Mesenchymal stem cell (in vitro differentiated cells and primary cell): ENCODE measurements at regions not wholly inside any gene's neighbourhood (a gene's known extent, or its start where the extent isn't known, plus 50 kb on each side); places are given as distances from the start of the nearest gene placed in this dataset.
"Not testable (repeated sequence)": the region's sequence is repeated elsewhere in the genome, so short reads cannot be mapped to it uniquely, and the experiment has no call there.

Source experiments
- DNase-seq: peaks from one replicate; pipeline ENCODE4 v3.0.0-alpha.2; 2013
- H2AFZ ChIP-seq: one replicate; pipeline ENCODE4 v1.6.1; 2013; ENCODE audit warnings: low read depth, mild to moderate bottlenecking, control low read depth, inconsistent platforms, low read length, moderate library complexity
- H2AK5ac ChIP-seq: 2 replicates; pipeline ENCODE4 v1.6.1; 2013; ENCODE audit warnings: low read length, moderate library complexity, mild to moderate bottlenecking, inconsistent platforms; ENCODE audit not compliant: severe bottlenecking
- H2BK120ac ChIP-seq: one replicate; pipeline ENCODE4 v1.6.1; 2013; ENCODE audit warnings: low read depth, mild to moderate bottlenecking, inconsistent platforms, low read length, moderate library complexity
- H2BK12ac ChIP-seq, 2 experiments: one replicate each; pipeline ENCODE4 v1.6.1; 2013; ENCODE audit warnings: inconsistent platforms in 2 of 2, low read length in 2 of 2, mild to moderate bottlenecking in 2 of 2, moderate library complexity in 2 of 2, control low read depth in 1 of 2
- H2BK15ac ChIP-seq: one replicate; pipeline ENCODE4 v1.6.1; 2013; ENCODE audit warnings: mild to moderate bottlenecking, low read depth, inconsistent platforms; ENCODE audit not compliant: poor library complexity, severe bottlenecking
- H2BK5ac ChIP-seq: 2 replicates; pipeline ENCODE4 v1.6.1; 2013; ENCODE audit warnings: low read depth, mild to moderate bottlenecking, low read length, control low read depth, inconsistent platforms; ENCODE audit not compliant: poor library complexity, severe bottlenecking
- H3K14ac ChIP-seq, 2 experiments: one replicate each; pipeline ENCODE4 v1.6.1; 2013; ENCODE audit warnings: inconsistent platforms in 2 of 2, low read length in 2 of 2, control low read depth in 1 of 2, mild to moderate bottlenecking in 1 of 2, moderate library complexity in 1 of 2
- H3K18ac ChIP-seq, 2 experiments: one replicate each; pipeline ENCODE4 v1.6.1; 2013; ENCODE audit warnings: inconsistent platforms in 2 of 2, low read length in 2 of 2, control low read depth in 1 of 2, low read depth in 1 of 2, mild to moderate bottlenecking in 1 of 2
- H3K23ac ChIP-seq, 2 experiments: one replicate each; pipeline ENCODE4 v1.6.1; 2013; ENCODE audit warnings: inconsistent platforms in 2 of 2, low read length in 2 of 2, mild to moderate bottlenecking in 2 of 2, moderate library complexity in 2 of 2, control low read depth in 1 of 2
- H3K27ac ChIP-seq: 2 replicates; pipeline ENCODE4 v1.5.1; 2013; ENCODE audit warnings: mild to moderate bottlenecking, moderate library complexity, low read length, control low read depth, inconsistent platforms; ENCODE audit not compliant: poor library complexity, severe bottlenecking
- H3K27me3 ChIP-seq, 2 experiments: 2 replicates each; pipeline versions ENCODE4 v1.6.1 to v1.7.0; 2013; ENCODE audit warnings: low read length in 2 of 2, mild to moderate bottlenecking in 2 of 2, moderate library complexity in 2 of 2, control low read depth in 1 of 2, inconsistent platforms in 1 of 2; ENCODE audit not compliant: control insufficient read depth in 1 of 2, insufficient read depth in 1 of 2
- H3K36me3 ChIP-seq, 2 experiments: 2 replicates each; pipeline versions ENCODE4 v1.6.1 to v1.7.0; 2013; ENCODE audit warnings: low read length in 2 of 2, control low read depth in 1 of 2, inconsistent platforms in 1 of 2, low read depth in 1 of 2, mild to moderate bottlenecking in 1 of 2; ENCODE audit not compliant: insufficient read depth in 2 of 2, control insufficient read depth in 1 of 2
- H3K4ac ChIP-seq, 2 experiments: one replicate each; pipeline ENCODE4 v1.6.1; 2013; ENCODE audit warnings: inconsistent platforms in 2 of 2, low read length in 2 of 2, mild to moderate bottlenecking in 2 of 2, moderate library complexity in 2 of 2, control low read depth in 1 of 2, low read depth in 1 of 2
- H3K4me1 ChIP-seq: 2 replicates; pipeline ENCODE4 v1.6.1; 2013; ENCODE audit warnings: low read depth, low read length, control low read depth; ENCODE audit not compliant: control insufficient read depth, insufficient read depth
- H3K4me2 ChIP-seq: 2 replicates; pipeline ENCODE4 v1.6.1; 2013; ENCODE audit warnings: low read length, mild to moderate bottlenecking, inconsistent platforms; ENCODE audit not compliant: poor library complexity, severe bottlenecking
- H3K4me3 ChIP-seq, 2 experiments: 2 replicates each; pipeline versions ENCODE4 v1.5.1 to v1.7.0; 2013; ENCODE audit warnings: low read length in 2 of 2, mild to moderate bottlenecking in 2 of 2, control low read depth in 1 of 2, low read depth in 1 of 2; ENCODE audit not compliant: insufficient read depth in 1 of 2
- H3K79me1 ChIP-seq: replicated peaks from 2 replicates; pipeline ENCODE4 v1.6.1; 2013; ENCODE audit warnings: mild to moderate bottlenecking, control low read depth, low read length, inconsistent platforms; ENCODE audit not compliant: poor library complexity, severe bottlenecking
- H3K9ac ChIP-seq: 2 replicates; pipeline ENCODE4 v1.7.0; 2013; ENCODE audit warnings: mild to moderate bottlenecking, low read length, moderate library complexity
- H3K9me3 ChIP-seq: 2 replicates; pipeline ENCODE4 v1.7.0; 2013; ENCODE audit warnings: mild to moderate bottlenecking, low read length; ENCODE audit not compliant: control insufficient read depth
- H4K8ac ChIP-seq: one replicate; pipeline ENCODE4 v1.6.1; 2013; ENCODE audit warnings: inconsistent platforms, mild to moderate bottlenecking, low read length, moderate library complexity
- H4K91ac ChIP-seq: one replicate; pipeline ENCODE4 v1.6.1; 2013; ENCODE audit warnings: mild to moderate bottlenecking, low read length, inconsistent platforms
- WGBS: methylation state at CpG from one replicate; pipeline ENCODE4 v1.1.7; 2013; ENCODE audit warnings: mixed read lengths; 5-methylcytosine and 5-hydroxymethylcytosine counted together

DNA sequence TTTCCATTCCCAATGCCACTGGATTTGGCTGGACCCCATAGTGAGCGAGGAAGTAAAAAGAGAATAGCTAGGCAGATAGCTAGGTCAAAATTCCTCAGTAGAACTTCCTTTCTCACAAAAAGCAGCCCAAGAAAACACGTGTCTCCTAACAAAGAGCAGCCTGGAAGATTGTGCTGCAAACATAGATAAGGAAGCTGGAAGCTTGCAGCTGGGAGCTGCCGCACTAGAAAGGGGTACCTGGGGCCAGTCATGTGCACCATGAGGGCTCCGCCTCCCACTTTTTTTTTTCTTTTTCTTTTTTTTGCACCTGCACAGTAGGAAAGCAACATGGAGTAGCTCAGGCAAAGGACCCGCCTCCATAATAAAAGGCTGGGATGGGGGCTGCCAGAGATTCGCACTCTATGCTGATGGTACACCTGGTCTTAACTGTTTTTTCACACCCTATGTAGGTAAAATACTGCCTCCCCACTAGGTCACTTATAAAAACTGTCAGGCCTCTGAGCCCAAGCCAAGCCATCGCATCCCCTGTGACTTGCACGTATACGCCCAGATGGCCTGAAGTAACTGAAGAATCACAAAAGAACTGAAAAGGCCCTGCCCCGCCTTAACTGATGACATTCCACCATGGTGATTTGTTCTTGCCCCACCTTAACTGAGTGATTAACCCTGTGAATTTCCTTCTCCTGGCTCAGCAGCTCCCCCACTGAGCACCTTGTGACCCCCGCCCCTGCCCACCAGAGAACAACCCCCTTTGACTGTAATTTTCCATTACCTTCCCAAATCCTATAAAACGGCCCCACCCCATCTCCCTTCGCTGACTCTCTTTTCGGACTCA, 521.6 kb downstream of the IRS2 start:
- not testable (repeated sequence) for H2BK120ac ChIP-seq, H2BK5ac ChIP-seq, H3K14ac ChIP-seq, H3K27me3 ChIP-seq, H3K23ac ChIP-seq, H2BK15ac ChIP-seq, H3K4me3 ChIP-seq, H3K4me2 ChIP-seq, H2AFZ ChIP-seq, H3K18ac ChIP-seq, H3K4ac ChIP-seq, H3K9me3 ChIP-seq, H3K4me1 ChIP-seq, H3K27ac ChIP-seq, H4K91ac ChIP-seq, H3K36me3 ChIP-seq, H2AK5ac ChIP-seq, H4K8ac ChIP-seq, DNase-seq, H2BK12ac ChIP-seq, H3K9ac ChIP-seq, H3K79me1 ChIP-seq
- 85% methylated on average over 13 of the region's 14 CpGs for WGBS

DNA sequence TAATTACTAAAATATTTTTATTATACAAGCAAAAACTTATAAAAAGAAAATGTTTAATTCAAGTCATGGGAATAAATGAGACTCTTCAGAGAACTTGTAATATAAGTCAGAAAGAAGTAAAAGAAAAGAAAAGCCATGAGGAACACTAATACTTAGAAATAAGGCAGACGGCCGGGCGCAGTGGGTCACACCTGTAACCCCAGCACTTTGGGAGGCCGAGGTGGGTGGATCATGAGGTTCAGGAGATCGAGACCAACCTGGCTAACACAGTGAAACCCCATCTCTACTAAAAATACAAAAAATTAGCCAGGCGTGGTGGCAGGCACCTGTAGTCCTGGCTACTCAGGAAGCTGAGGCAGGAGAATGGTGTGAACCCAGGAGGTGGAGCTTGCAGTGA, 528.6 kb downstream of the IRS2 start:
- not testable (repeated sequence) for H2AK5ac ChIP-seq, H3K9me3 ChIP-seq, H3K4ac ChIP-seq, H3K9ac ChIP-seq, H3K4me1 ChIP-seq, H4K91ac ChIP-seq, H3K27me3 ChIP-seq, H3K18ac ChIP-seq, H3K36me3 ChIP-seq, H3K4me2 ChIP-seq, H2AFZ ChIP-seq, H3K4me3 ChIP-seq, H3K79me1 ChIP-seq, H2BK120ac ChIP-seq, H2BK5ac ChIP-seq, H2BK15ac ChIP-seq, H3K23ac ChIP-seq, H2BK12ac ChIP-seq, H3K27ac ChIP-seq, H3K14ac ChIP-seq, DNase-seq, H4K8ac ChIP-seq
- WGBS: 100% methylated on average over 4 of the region's 6 CpGs
